ENCODE measurements at regions not wholly inside any gene's neighbourhood (a gene's known extent, or its start where the extent isn't known, plus 50 kb on each side); places are given as distances from the start of the nearest gene placed in this dataset.
"Not testable (repeated sequence)": the region's sequence is repeated elsewhere in the genome, so short reads cannot be mapped to it uniquely, and the experiment has no call there.

GRCh38 chr5:3449481-3449880 lies 146.2 kb upstream of the IRX1 start:
- no peak overlapping the region for H3K27ac ChIP-seq (ENCODE audit: low read depth, low read length)
- H3K4me1 ChIP-seq (ENCODE audit: control insufficient read depth in 5 of 5, insufficient read depth in 5 of 5, low read length in 5 of 5) = no peaks in the 10 kb centered on the region
- no peaks in the 10 kb centered on the region for H3K27me3 ChIP-seq (ENCODE audit: control insufficient read depth in 5 of 5, insufficient read depth in 4 of 5, low read length in 5 of 5)
- H3K9me3 ChIP-seq (ENCODE audit: control insufficient read depth in 5 of 5, low read length in 5 of 5) = peaks cover 0 to 18% (median 0%) of the 10 kb centered on the region in 5 donors
- H3K36me3 ChIP-seq (ENCODE audit: control insufficient read depth in 5 of 5, insufficient read depth in 5 of 5, low read length in 5 of 5) = no peaks in the 10 kb centered on the region
- no peak overlapping the region for H3K9ac ChIP-seq (ENCODE audit: low read length in 5 of 5)
- no peak overlapping the region for H3K4me3 ChIP-seq (ENCODE audit: low read depth in 1 of 5, low read length in 5 of 5)

DNA sequence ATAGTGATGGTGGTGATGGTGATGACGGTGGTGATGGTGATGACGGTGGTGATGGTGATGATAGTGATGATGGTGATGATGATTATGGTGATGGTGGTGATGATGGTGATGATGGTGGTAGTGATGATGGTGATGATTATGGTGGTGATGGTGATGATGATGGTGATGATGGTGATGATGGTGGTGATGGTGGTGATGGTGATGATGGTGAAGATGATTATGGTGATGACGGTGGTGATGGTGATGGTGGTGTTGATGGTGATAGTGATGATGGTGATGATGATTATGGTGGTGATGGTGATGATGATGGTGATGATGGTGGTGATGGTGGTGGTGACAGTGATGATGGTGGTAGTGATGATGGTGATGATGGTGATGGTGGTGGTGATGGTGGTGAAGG lies 149.2 kb upstream of the IRX1 start:
- Histone ChIP-seq H3K4me1 (ENCODE audit: control insufficient read depth in 5 of 5, insufficient read depth in 5 of 5, low read length in 5 of 5) (no peaks in the 10 kb centered on the region), H3K9me3 (ENCODE audit: control insufficient read depth in 5 of 5, low read length in 5 of 5) (peaks cover 0 to 18% (median 0%) of the 10 kb centered on the region in 5 donors), H3K9ac (ENCODE audit: low read length in 5 of 5) (no peak overlapping the region)

GRCh38 chr5:3445517-3445916 lies 150.1 kb upstream of the IRX1 start:
- H3K27ac ChIP-seq (ENCODE audit: low read depth, low read length); H3K9ac ChIP-seq (ENCODE audit: low read length in 5 of 5); H3K4me3 ChIP-seq (ENCODE audit: low read depth in 1 of 5, low read length in 5 of 5); H3K4me1 ChIP-seq (ENCODE audit: control insufficient read depth in 5 of 5, insufficient read depth in 5 of 5, low read length in 5 of 5); H3K36me3 ChIP-seq (ENCODE audit: control insufficient read depth in 5 of 5, insufficient read depth in 5 of 5, low read length in 5 of 5); H3K27me3 ChIP-seq (ENCODE audit: control insufficient read depth in 5 of 5, insufficient read depth in 4 of 5, low read length in 5 of 5): not testable (repeated sequence)
- peaks cover 0 to 18% (median 0%) of the 10 kb centered on the region in 5 donors for H3K9me3 ChIP-seq (ENCODE audit: control insufficient read depth in 5 of 5, low read length in 5 of 5)

More for the DNA sequence above, 149.2 kb upstream of the IRX1 start:
- H3K27ac ChIP-seq (ENCODE audit: low read depth, low read length) = no peak overlapping the region
- no peaks in the 10 kb centered on the region for H3K36me3 ChIP-seq (ENCODE audit: control insufficient read depth in 5 of 5, insufficient read depth in 5 of 5, low read length in 5 of 5)
- H3K27me3 ChIP-seq (ENCODE audit: control insufficient read depth in 5 of 5, insufficient read depth in 4 of 5, low read length in 5 of 5) = no peaks in the 10 kb centered on the region
- H3K4me3 ChIP-seq (ENCODE audit: low read depth in 1 of 5, low read length in 5 of 5) = no peak overlapping the region

- Histone ChIP-seq H3K9ac (ENCODE audit: low read length in 5 of 5) (no peak overlapping the region), H3K4me1 (ENCODE audit: control insufficient read depth in 5 of 5, insufficient read depth in 5 of 5, low read length in 5 of 5) (peaks cover 0 to 8% (median 4%) of the 10 kb centered on the region in 5 donors), H3K27me3 (ENCODE audit: control insufficient read depth in 5 of 5, insufficient read depth in 4 of 5, low read length in 5 of 5) (peaks cover 0 to 8% (median 5%) of the 10 kb centered on the region in 5 donors), H3K4me3 (ENCODE audit: low read depth in 1 of 5, low read length in 5 of 5) (no peak overlapping the region), H3K27ac (ENCODE audit: low read depth, low read length) (no peak overlapping the region), H3K9me3 (ENCODE audit: control insufficient read depth in 5 of 5, low read length in 5 of 5) (no peaks in the 10 kb centered on the region), H3K36me3 (ENCODE audit: control insufficient read depth in 5 of 5, insufficient read depth in 5 of 5, low read length in 5 of 5) (no peaks in the 10 kb centered on the region)
These were observed 163.5 kb upstream of the IRX1 start for GRCh38 chr5:3432135-3432534.

DNA sequence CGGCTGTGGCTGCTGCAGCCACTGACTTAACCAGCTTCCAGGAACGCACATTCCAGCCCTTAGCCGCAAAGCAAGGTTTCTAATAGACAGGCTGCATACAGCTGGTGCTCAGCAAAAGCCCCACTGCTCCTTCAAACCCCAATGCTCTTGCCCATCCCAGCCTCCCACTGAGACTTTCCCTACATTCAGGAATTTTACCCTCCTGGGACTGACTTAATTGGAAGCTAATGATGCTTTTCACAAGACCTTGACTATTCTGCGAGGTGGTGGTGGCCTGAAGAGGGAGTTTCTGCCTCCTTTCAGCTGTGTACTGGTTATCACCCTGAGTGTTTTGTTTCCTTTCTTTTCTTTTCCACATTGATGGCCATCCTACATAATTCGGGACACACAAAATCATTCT lies 164.9 kb upstream of the IRX1 start:
- H3K9me3 ChIP-seq (ENCODE audit: control insufficient read depth in 5 of 5, low read length in 5 of 5) = no peaks in the 10 kb centered on the region
- H3K4me1 ChIP-seq (ENCODE audit: control insufficient read depth in 5 of 5, insufficient read depth in 5 of 5, low read length in 5 of 5) = peaks cover 0 to 8% (median 4%) of the 10 kb centered on the region in 5 donors
- H3K36me3 ChIP-seq (ENCODE audit: control insufficient read depth in 5 of 5, insufficient read depth in 5 of 5, low read length in 5 of 5) = no peaks in the 10 kb centered on the region
- H3K4me3 ChIP-seq (ENCODE audit: low read depth in 1 of 5, low read length in 5 of 5) = no peak overlapping the region
- H3K9ac ChIP-seq (ENCODE audit: low read length in 5 of 5) = no peak overlapping the region
- peaks cover 0 to 8% (median 5%) of the 10 kb centered on the region in 5 donors for H3K27me3 ChIP-seq (ENCODE audit: control insufficient read depth in 5 of 5, insufficient read depth in 4 of 5, low read length in 5 of 5)
- H3K27ac ChIP-seq (ENCODE audit: low read depth, low read length) = no peak overlapping the region

- Histone ChIP-seq H3K9me3 (ENCODE audit: control insufficient read depth in 5 of 5, low read length in 5 of 5) (no peaks in the 10 kb centered on the region), H3K27ac (ENCODE audit: low read depth, low read length) (no peak overlapping the region)
These were observed 165.7 kb upstream of the IRX1 start for GRCh38 chr5:3429962-3430361.

GRCh38 chr5:3428334-3428733 lies 167.3 kb upstream of the IRX1 start:
- peaks cover 0 to 3% (median 3%) of the 10 kb centered on the region in 5 donors for H3K9me3 ChIP-seq (ENCODE audit: control insufficient read depth in 5 of 5, low read length in 5 of 5)
- H3K4me1 ChIP-seq (ENCODE audit: control insufficient read depth in 5 of 5, insufficient read depth in 5 of 5, low read length in 5 of 5) = peaks cover 0 to 8% (median 4%) of the 10 kb centered on the region in 5 donors
- H3K27ac ChIP-seq (ENCODE audit: low read depth, low read length) = no peak overlapping the region

More at GRCh38 chr5:3429962-3430361, 165.7 kb upstream of the IRX1 start:
- Histone ChIP-seq H3K4me1 (ENCODE audit: control insufficient read depth in 5 of 5, insufficient read depth in 5 of 5, low read length in 5 of 5) (peaks cover 0 to 8% (median 4%) of the 10 kb centered on the region in 5 donors), H3K36me3 (ENCODE audit: control insufficient read depth in 5 of 5, insufficient read depth in 5 of 5, low read length in 5 of 5) (no peaks in the 10 kb centered on the region), H3K4me3 (ENCODE audit: low read depth in 1 of 5, low read length in 5 of 5) (no peak overlapping the region), H3K27me3 (ENCODE audit: control insufficient read depth in 5 of 5, insufficient read depth in 4 of 5, low read length in 5 of 5) (peaks cover 0 to 8% (median 5%) of the 10 kb centered on the region in 5 donors), H3K9ac (ENCODE audit: low read length in 5 of 5) (no peak overlapping the region)

GRCh38 chr5:3424946-3425345 lies 170.7 kb upstream of the IRX1 start:
- H3K4me3 ChIP-seq (ENCODE audit: low read depth in 1 of 5, low read length in 5 of 5) = no peak overlapping the region
- peaks cover 0 to 2% (median 0%) of the 10 kb centered on the region in 5 donors for H3K27me3 ChIP-seq (ENCODE audit: control insufficient read depth in 5 of 5, insufficient read depth in 4 of 5, low read length in 5 of 5)
- no peaks in the 10 kb centered on the region for H3K36me3 ChIP-seq (ENCODE audit: control insufficient read depth in 5 of 5, insufficient read depth in 5 of 5, low read length in 5 of 5)
- peaks cover 0 to 8% (median 4%) of the 10 kb centered on the region in 5 donors for H3K4me1 ChIP-seq (ENCODE audit: control insufficient read depth in 5 of 5, insufficient read depth in 5 of 5, low read length in 5 of 5)
- H3K9me3 ChIP-seq (ENCODE audit: control insufficient read depth in 5 of 5, low read length in 5 of 5) = peaks cover 0 to 6% (median 3%) of the 10 kb centered on the region in 5 donors
- H3K9ac ChIP-seq (ENCODE audit: low read length in 5 of 5) = no peak overlapping the region
- H3K27ac ChIP-seq (ENCODE audit: low read depth, low read length) = no peak overlapping the region

More at GRCh38 chr5:3428334-3428733, 167.3 kb upstream of the IRX1 start:
- Histone ChIP-seq H3K36me3 (ENCODE audit: control insufficient read depth in 5 of 5, insufficient read depth in 5 of 5, low read length in 5 of 5) (no peaks in the 10 kb centered on the region), H3K4me3 (ENCODE audit: low read depth in 1 of 5, low read length in 5 of 5) (no peak overlapping the region), H3K27me3 (ENCODE audit: control insufficient read depth in 5 of 5, insufficient read depth in 4 of 5, low read length in 5 of 5) (peaks cover 0 to 8% (median 5%) of the 10 kb centered on the region in 5 donors), H3K9ac (ENCODE audit: low read length in 5 of 5) (no peak overlapping the region)

DNA sequence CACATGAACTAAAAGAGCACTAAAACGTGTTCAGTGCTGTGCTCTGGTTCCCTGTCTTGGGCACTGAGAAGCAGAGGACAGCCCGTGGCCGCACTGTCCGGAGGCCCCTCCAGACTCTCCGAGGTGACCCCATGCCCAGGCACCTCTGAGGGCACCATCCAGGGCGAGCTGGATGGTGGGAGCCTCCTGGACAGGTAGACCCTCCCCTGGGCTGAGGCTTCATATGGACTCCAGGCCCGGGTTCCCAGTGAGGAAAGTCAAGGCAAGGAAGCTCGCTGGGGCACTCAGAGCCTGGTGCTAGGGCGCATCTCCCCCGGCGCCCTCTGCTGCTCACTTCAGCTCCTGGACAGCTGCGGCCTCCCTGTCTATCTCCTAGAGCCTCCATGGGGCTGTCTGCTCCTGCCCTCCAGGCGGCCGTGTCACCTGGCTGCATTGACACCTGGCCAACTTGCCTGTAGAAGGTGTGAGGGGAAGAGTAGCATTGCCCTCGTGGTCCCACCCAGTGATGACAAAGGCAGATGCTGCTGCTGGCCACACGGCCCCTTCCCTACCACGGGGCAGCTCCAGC lies 178.2 kb upstream of the IRX1 start:
- Histone ChIP-seq H3K4me1 (ENCODE audit: control insufficient read depth in 5 of 5, insufficient read depth in 5 of 5, low read length in 5 of 5) (no peaks in the 10 kb centered on the region), H3K9ac (ENCODE audit: low read length in 5 of 5) (no peak overlapping the region), H3K27ac (ENCODE audit: low read depth, low read length) (no peak overlapping the region), H3K4me3 (ENCODE audit: low read depth in 1 of 5, low read length in 5 of 5) (no peak overlapping the region), H3K9me3 (ENCODE audit: control insufficient read depth in 5 of 5, low read length in 5 of 5) (no peaks in the 10 kb centered on the region), H3K27me3 (ENCODE audit: control insufficient read depth in 5 of 5, insufficient read depth in 4 of 5, low read length in 5 of 5) (no peaks in the 10 kb centered on the region), H3K36me3 (ENCODE audit: control insufficient read depth in 5 of 5, insufficient read depth in 5 of 5, low read length in 5 of 5) (no peaks in the 10 kb centered on the region)

GRCh38 chr5:3414371-3414770 lies 181.3 kb upstream of the IRX1 start:
- no peak overlapping the region for H3K9ac ChIP-seq (ENCODE audit: low read length in 5 of 5)
- no peak overlapping the region for H3K27ac ChIP-seq (ENCODE audit: low read depth, low read length)
- peaks cover 0 to 12% (median under 1%) of the 10 kb centered on the region in 5 donors for H3K9me3 ChIP-seq (ENCODE audit: control insufficient read depth in 5 of 5, low read length in 5 of 5)
- no peaks in the 10 kb centered on the region for H3K36me3 ChIP-seq (ENCODE audit: control insufficient read depth in 5 of 5, insufficient read depth in 5 of 5, low read length in 5 of 5)
- H3K27me3 ChIP-seq (ENCODE audit: control insufficient read depth in 5 of 5, insufficient read depth in 4 of 5, low read length in 5 of 5) = no peaks in the 10 kb centered on the region
- H3K4me1 ChIP-seq (ENCODE audit: control insufficient read depth in 5 of 5, insufficient read depth in 5 of 5, low read length in 5 of 5) = no peaks in the 10 kb centered on the region
- no peak overlapping the region for H3K4me3 ChIP-seq (ENCODE audit: low read depth in 1 of 5, low read length in 5 of 5)

Data from subcutaneous abdominal adipose tissue (tissue), 5 donors.